Esophagus mucosa (tissue), 1 donor: ENCODE measurements at regions not wholly inside any gene's neighbourhood (a gene's known extent, or its start where the extent isn't known, plus 50 kb on each side); places are given as distances from the start of the nearest gene placed in this dataset.

Source experiments
- ATAC-seq: fragments of 200-7000 bp; cut with Tn5 transposase; one replicate; pipeline ENCODE4 v1.9.1; 2020
- donor health status: DM: yes; HTN: yes; CAD: no.

- peak; percentile 96 for ATAC-seq
Observed at GRCh38 chr6:113632220-113632864, 224.8 kb upstream of the MARCKS start.

- no peak for ATAC-seq
Observed at GRCh38 chr6:113633638-113634037, 223.5 kb upstream of the MARCKS start.

GRCh38 chr6:113634352-113635163, 222.6 kb upstream of the MARCKS start:
- ATAC-seq, result no peak

- ATAC-seq, result no peak
Observed at GRCh38 chr6:113635222-113635986, 221.7 kb upstream of the MARCKS start.

- no peak for ATAC-seq
Observed at GRCh38 chr6:113636357-113636824, 220.8 kb upstream of the MARCKS start.

GRCh38 chr6:113640051-113640450, 217.1 kb upstream of the MARCKS start:
- no peak for ATAC-seq

GRCh38 chr6:113642001-113642713, 215.0 kb upstream of the MARCKS start:
- ATAC-seq, result no peak

GRCh38 chr6:113642714-113643406, 214.3 kb upstream of the MARCKS start:
- peak; percentile 64 for ATAC-seq

- ATAC-seq, result no peak
Observed at GRCh38 chr6:113643407-113643770, 213.8 kb upstream of the MARCKS start.

- ATAC-seq, result peak; percentile 38
Observed at GRCh38 chr6:113644861-113645575, 212.1 kb upstream of the MARCKS start.

GRCh38 chr6:113645576-113645970, 211.6 kb upstream of the MARCKS start:
- peak; percentile 63 for ATAC-seq

GRCh38 chr6:113645986-113646385, 211.2 kb upstream of the MARCKS start:
- ATAC-seq, result no peak

- ATAC-seq, result no peak
Observed at GRCh38 chr6:113646701-113647100, 210.4 kb upstream of the MARCKS start.

- ATAC-seq, result no peak
Observed at GRCh38 chr6:113647143-113647889, 209.8 kb upstream of the MARCKS start.

GRCh38 chr6:113648698-113649097, 208.4 kb upstream of the MARCKS start:
- no peak for ATAC-seq

GRCh38 chr6:113649276-113649675, 207.9 kb upstream of the MARCKS start:
- ATAC-seq, result peak; percentile 70

- peak; percentile 50 for ATAC-seq
Observed at GRCh38 chr6:113649880-113650609, 207.1 kb upstream of the MARCKS start.

- no peak for ATAC-seq
Observed at GRCh38 chr6:113650610-113650979, 206.6 kb upstream of the MARCKS start.

GRCh38 chr6:113651120-113651519, 206.0 kb upstream of the MARCKS start:
- ATAC-seq, result no peak

GRCh38 chr6:113651920-113652319, 205.2 kb upstream of the MARCKS start:
- ATAC-seq, result no peak
